Esophagus muscularis mucosa (tissue), 4 donors: ENCODE measurements at regions not wholly inside any gene's neighbourhood (a gene's known extent, or its start where the extent isn't known, plus 50 kb on each side); places are given as distances from the start of the nearest gene placed in this dataset.
"Not testable (repeated sequence)": the region's sequence is repeated elsewhere in the genome, so short reads cannot be mapped to it uniquely, and the experiment has no call there.

ENCODE experiments used
- DNase-seq: peaks from one replicate; pipeline ENCODE4 v3.0.0-alpha.2; 2017; ENCODE audit errors: extremely low spot score
- H3K27ac ChIP-seq, 4 donors: fragments of 200-600 bp; sonication (generic); replicated peaks in 1 of 4; 1 replicate in 3 of 4; 2 replicates in 1 of 4; pipeline ENCODE4 v1.5.1; 2016 to 2019; ENCODE audit warnings: mild to moderate bottlenecking in 1 of 4
- H3K27me3 ChIP-seq, 4 donors: fragments of 200-600 bp; sonication (generic); one replicate each; pipeline versions ENCODE4 v1.5.1 to v1.6.0; 2016 to 2019
- H3K36me3 ChIP-seq, 4 donors: fragments of 200-600 bp; sonication (generic); one replicate each; pipeline ENCODE4 v1.5.1; 2016 to 2019
- H3K4me1 ChIP-seq, 4 donors: fragments of 200-600 bp; sonication (generic); one replicate each; pipeline ENCODE4 v1.5.1; 2016 to 2019
- H3K4me3 ChIP-seq, 4 donors: fragments of 200-600 bp; sonication (generic); 1 replicate in 2 of 4; 2 replicates in 2 of 4; pipeline ENCODE4 v1.5.1; 2016 to 2019; ENCODE audit warnings: mild to moderate bottlenecking in 4 of 4, moderate library complexity in 1 of 4
- H3K9me3 ChIP-seq, 4 donors: fragments of 200-600 bp; sonication (generic); 1 replicate in 3 of 4; 2 replicates in 1 of 4; pipeline ENCODE4 v1.5.1; 2016 to 2019
- CTCF ChIP-seq, 3 experiments: fragments of 200-600 bp in 2 of 3; fragments of 450-650 bp in 1 of 3; sonication (generic) in 2 of 3; IDR thresholded peaks; one replicate each; pipeline ENCODE4 v1.5.1; 2017 to 2019; ENCODE audit warnings: antibody characterized with exemption in 3 of 3, mild to moderate bottlenecking in 2 of 3, moderate library complexity in 1 of 3
- EP300 ChIP-seq: sonication (generic); formaldehyde crosslinking; IDR thresholded peaks from one replicate; pipeline ENCODE4 v1.6.1; 2017; ENCODE audit warnings: antibody characterized with exemption
- POLR2A ChIP-seq: fragments of 450-650 bp; IDR thresholded peaks from one replicate; pipeline ENCODE4 v1.6.1; 2017; ENCODE audit warnings: antibody characterized with exemption, moderate library complexity, mild to moderate bottlenecking, low read depth
- POLR2AphosphoS5 ChIP-seq, 2 donors: sonication (generic); formaldehyde crosslinking; IDR thresholded peaks; one replicate each; pipeline ENCODE4 v1.6.1; 2017; ENCODE audit warnings: antibody characterized with exemption in 2 of 2
- WGBS: methylation state at CpG from one replicate; pipeline ENCODE4 v1.1.5; 2018; 5-methylcytosine and 5-hydroxymethylcytosine counted together
- intact Hi-C: fragments of 100-400 bp; cut with DNase I; formaldehyde crosslinking; loops from one replicate; pipeline ENCODE4 v1.15.1; 2023

- H3K4me3 ChIP-seq = no peak overlapping the region
- H3K4me1 ChIP-seq = peaks cover 26 to 50% (median 33%) of the 10 kb centered on the region in 4 donors
- WGBS = 48% methylated on average over 9 of the region's 9 CpGs
- peak overlapping the region; percentile 72 to 78 (median 74) for H3K27ac ChIP-seq
- H3K27me3 ChIP-seq = no peaks in the 10 kb centered on the region
- no peak for TF ChIP-seq POLR2A
- no peak for TF ChIP-seq CTCF (IDR thresholded peaks at IDR 0.05)
- peak; percentile 55 to 64 for TF ChIP-seq POLR2AphosphoS5 (IDR thresholded peaks at IDR 0.05)
- TF ChIP-seq EP300 = no peak
- intact Hi-C loops = no loop called here
- no peaks in the 10 kb centered on the region for H3K36me3 ChIP-seq
- DNase-seq = no peak
- no peaks in the 10 kb centered on the region for H3K9me3 ChIP-seq
These were observed 123.7 kb downstream of the METRNL start for GRCh38 chr17:83203073-83203471.

GRCh38 chr17:83203472-83204221 lies 124.2 kb downstream of the METRNL start:
- Histone ChIP-seq H3K4me1 (peaks cover 26 to 50% (median 33%) of the 10 kb centered on the region in 4 donors), H3K27me3 (no peaks in the 10 kb centered on the region), H3K36me3 (no peaks in the 10 kb centered on the region), H3K9me3 (no peaks in the 10 kb centered on the region), H3K4me3 (no peak overlapping the region), H3K27ac (peak overlapping the region; percentile 72 to 78 (median 74))
- intact Hi-C loops = no loop called here
- no peak for DNase-seq
- TF ChIP-seq CTCF (IDR thresholded peaks at IDR 0.05) (no peak), EP300 (no peak), POLR2A (no peak), POLR2AphosphoS5 (IDR thresholded peaks at IDR 0.05) (no peak)
- WGBS = 65% methylated on average over 18 of the region's 20 CpGs

GRCh38 chr17:83204230-83204725 lies 124.9 kb downstream of the METRNL start:
- 96% methylated on average over 6 of the region's 9 CpGs for WGBS
- intact Hi-C loops = no loop called here
- Histone ChIP-seq H3K27me3 (no peaks in the 10 kb centered on the region), H3K27ac (peak overlapping the region; percentile 72 to 78 (median 74)), H3K4me1 (peaks cover 22 to 50% (median 33%) of the 10 kb centered on the region in 4 donors), H3K9me3 (no peaks in the 10 kb centered on the region), H3K4me3 (no peak overlapping the region), H3K36me3 (no peaks in the 10 kb centered on the region)
- TF ChIP-seq CTCF (IDR thresholded peaks at IDR 0.05) = no peak
- DNase-seq = no peak

- DNase-seq, H3K36me3 ChIP-seq, H3K4me3 ChIP-seq, intact Hi-C loops, H3K27me3 ChIP-seq, H3K9me3 ChIP-seq: not testable (repeated sequence)
- WGBS = no CpG with 5 or more reads among the region's 33 CpGs
- Histone ChIP-seq H3K27ac (peak overlapping the region in 2 of 4 donors; percentile 72 to 75), H3K4me1 (peaks cover 19 to 44% (median 33%) of the 10 kb centered on the region in 4 donors)
These were observed 125.5 kb downstream of the METRNL start for GRCh38 chr17:83204736-83205386.

- DNase-seq, H3K27me3 ChIP-seq, H3K4me3 ChIP-seq, intact Hi-C loops, H3K9me3 ChIP-seq, H3K36me3 ChIP-seq: not testable (repeated sequence)
- TF ChIP-seq CTCF (IDR thresholded peaks at IDR 0.05) = peak; percentile 51 to 58 (median 57)
- H3K4me1 ChIP-seq = peaks cover 15 to 38% (median 30%) of the 10 kb centered on the region in 4 donors
- 85% methylated on average over 8 of the region's 50 CpGs for WGBS
- peak overlapping the region in 1 of 4 donors; percentile 15 for H3K27ac ChIP-seq
These were observed 126.1 kb downstream of the METRNL start for GRCh38 chr17:83205387-83206035.

GRCh38 chr17:83206036-83206394 lies 126.6 kb downstream of the METRNL start:
- H3K4me3 ChIP-seq, H3K27ac ChIP-seq, DNase-seq, intact Hi-C loops, H3K27me3 ChIP-seq, H3K9me3 ChIP-seq, H3K36me3 ChIP-seq: not testable (repeated sequence)
- H3K4me1 ChIP-seq = peaks cover 10 to 33% (median 25%) of the 10 kb centered on the region in 4 donors
- WGBS = 96% methylated on average over 3 of the region's 3 CpGs

- H3K27ac ChIP-seq, H3K4me3 ChIP-seq, H3K27me3 ChIP-seq, H3K9me3 ChIP-seq, H3K36me3 ChIP-seq, DNase-seq, intact Hi-C loops: not testable (repeated sequence)
- peaks cover 5 to 23% (median 20%) of the 10 kb centered on the region in 4 donors for H3K4me1 ChIP-seq
- WGBS = 84% methylated on average over 6 of the region's 15 CpGs
These were observed 127.6 kb downstream of the METRNL start for GRCh38 chr17:83206819-83207588.
